Jurkat, Clone E6-1 (cell line): ENCODE measurements at regions not wholly inside any gene's neighbourhood (a gene's known extent, or its start where the extent isn't known, plus 50 kb on each side); places are given as distances from the start of the nearest gene placed in this dataset.

Source experiments
- DNase-seq: peaks from one replicate; pipeline ENCODE4 v3.0.0-alpha.2; 2011; ENCODE audit warnings: low read depth, low spot score
- H3K4me3 ChIP-seq: 2 replicates; pipeline ENCODE4 v1.5.1; 2011; ENCODE audit warnings: mild to moderate bottlenecking, low read length, control low read depth, moderate library complexity

- no peak for DNase-seq
- no peak overlapping the region for H3K4me3 ChIP-seq
Observed at GRCh38 chr6:119891644-119892043, 542.1 kb upstream of the MAN1A1 start.

- no peak overlapping the region for H3K4me3 ChIP-seq
- DNase-seq: no peak
Observed at GRCh38 chr6:119891206-119891605, 541.6 kb upstream of the MAN1A1 start.

DNA sequence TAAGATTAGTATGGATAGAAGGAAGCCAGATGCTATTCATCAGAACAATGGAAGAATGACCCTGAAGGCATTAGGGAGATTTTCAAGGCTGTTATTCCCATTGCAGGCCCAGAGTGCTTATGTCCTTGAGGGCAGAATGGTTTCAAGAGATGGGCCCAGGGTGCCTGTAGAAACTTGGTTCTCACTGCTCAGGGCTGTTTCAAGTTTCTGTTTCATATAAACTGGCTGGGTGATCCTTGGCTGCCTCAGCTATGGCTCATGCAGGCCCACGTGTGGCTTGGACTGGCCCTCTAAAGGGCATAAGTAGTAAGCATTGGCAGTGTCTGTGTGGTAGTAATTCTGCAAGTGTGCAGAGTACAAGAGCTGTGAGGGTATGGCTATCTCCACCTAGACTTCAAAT lies 540.9 kb upstream of the MAN1A1 start:
- H3K4me3 ChIP-seq: no peak overlapping the region
- no peak for DNase-seq

DNA sequence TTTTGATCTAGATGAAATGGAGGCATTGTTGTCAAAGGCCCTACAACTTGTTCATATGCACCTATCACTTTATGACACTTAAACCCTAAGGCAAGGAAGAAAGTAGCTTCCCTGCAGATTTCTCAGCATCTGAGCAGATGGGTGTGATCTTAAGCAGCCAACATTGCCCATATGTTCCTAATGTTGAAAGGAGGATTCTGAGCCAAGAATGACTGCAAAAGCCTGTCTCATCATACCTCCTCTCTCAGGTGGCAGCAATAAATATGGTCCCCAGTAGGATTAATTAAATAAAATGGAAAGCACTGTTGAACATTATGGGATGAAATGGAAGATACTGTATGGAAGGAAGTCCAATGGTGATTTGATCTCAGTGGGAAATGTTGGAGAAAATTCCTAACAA lies 538.1 kb upstream of the MAN1A1 start:
- DNase-seq: no peak
- H3K4me3 ChIP-seq: no peak overlapping the region

DNA sequence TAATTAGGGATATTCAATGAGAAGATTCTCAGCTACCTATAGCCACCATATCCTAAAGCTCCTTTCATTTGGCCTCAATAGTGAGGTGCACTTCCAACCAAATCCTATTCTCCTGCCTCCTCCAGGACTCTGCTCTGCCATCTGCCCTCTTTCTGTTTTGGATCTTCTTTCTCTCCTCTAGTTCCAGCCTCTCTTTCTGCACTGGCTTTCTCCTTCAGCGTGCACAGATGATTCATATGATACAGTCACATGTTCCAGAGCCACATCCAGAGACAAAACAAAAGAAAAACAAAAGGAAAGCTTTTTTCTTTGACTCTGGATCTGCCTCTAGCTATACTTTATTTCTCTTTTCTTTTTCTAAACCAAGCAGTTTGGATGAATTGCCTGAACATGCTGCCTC lies 531.9 kb upstream of the MAN1A1 start:
- no peak overlapping the region for H3K4me3 ChIP-seq
- no peak for DNase-seq

- DNase-seq: no peak
Observed at GRCh38 chr6:119880840-119881239, 531.3 kb upstream of the MAN1A1 start.

GRCh38 chr6:119879731-119880130 lies 530.2 kb upstream of the MAN1A1 start:
- no peak for DNase-seq
- no peak overlapping the region for H3K4me3 ChIP-seq

More at GRCh38 chr6:119880840-119881239, 531.3 kb upstream of the MAN1A1 start:
- no peak overlapping the region for H3K4me3 ChIP-seq

- H3K4me3 ChIP-seq: no peak overlapping the region
- no peak for DNase-seq
Observed at GRCh38 chr6:119874381-119874780, 524.8 kb upstream of the MAN1A1 start.

DNA sequence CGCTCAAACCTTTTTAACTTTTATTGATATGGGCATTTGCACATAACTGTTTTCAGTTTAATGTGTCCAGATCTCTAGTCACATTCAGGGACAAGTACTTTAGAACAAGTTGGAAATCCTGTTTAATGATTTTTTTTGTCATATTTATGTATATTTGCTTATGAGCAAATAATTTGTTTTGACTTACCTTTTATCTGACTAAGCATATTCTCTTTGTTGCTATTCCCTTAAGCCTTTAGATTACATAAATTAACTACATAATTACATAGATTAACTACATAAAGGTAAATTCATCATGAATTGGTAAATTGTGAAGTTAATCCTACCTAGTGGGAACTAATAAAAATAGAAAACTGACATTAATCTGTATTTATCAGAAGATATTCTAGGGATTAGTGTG lies 523.5 kb upstream of the MAN1A1 start:
- DNase-seq: no peak
- no peak overlapping the region for H3K4me3 ChIP-seq

GRCh38 chr6:119871520-119871919 lies 522.0 kb upstream of the MAN1A1 start:
- no peak overlapping the region for H3K4me3 ChIP-seq
- no peak for DNase-seq

DNA sequence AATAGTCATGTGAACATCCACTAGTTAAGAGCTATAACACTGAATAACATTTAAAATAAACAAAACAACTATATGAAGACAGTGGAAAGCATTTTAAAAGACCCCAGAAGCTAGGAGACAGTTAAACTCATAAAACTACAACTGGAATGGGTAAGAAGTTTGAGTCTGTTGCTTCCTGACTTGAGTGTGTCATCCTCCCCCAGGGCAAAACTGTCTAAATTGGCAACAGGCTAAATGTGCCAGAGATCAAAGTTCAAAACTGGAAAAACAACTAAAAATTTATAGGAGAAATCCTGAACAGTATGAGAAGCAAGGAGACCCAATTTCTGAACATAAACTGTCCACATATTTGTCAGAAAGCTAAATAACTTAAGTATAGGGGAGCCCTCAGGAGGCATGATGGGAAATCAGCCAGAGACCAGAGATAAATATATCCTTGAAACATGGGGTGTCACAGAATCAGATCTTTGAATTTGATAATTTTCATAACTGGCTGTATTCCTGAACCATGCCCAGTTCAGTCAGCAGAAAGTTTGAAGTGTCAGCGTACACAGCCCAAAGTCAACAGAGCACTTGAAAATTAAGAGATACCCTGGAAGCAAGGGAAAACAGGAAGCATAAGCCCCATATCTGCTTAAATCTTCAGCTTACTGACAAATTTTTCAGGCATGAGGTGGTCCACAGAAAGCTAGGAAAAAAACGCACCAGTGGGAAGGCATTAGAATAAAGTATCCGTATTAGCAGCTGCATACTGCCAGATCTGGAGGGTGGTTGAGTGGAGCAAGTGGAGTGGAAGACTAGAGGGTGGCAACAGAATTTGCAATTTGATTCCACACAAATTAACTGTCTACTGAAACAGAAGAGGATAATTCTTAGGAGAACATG lies 516.1 kb upstream of the MAN1A1 start:
- no peak overlapping the region for H3K4me3 ChIP-seq
- no peak for DNase-seq

GRCh38 chr6:119862719-119863118 lies 513.2 kb upstream of the MAN1A1 start:
- H3K4me3 ChIP-seq: no peak overlapping the region
- no peak for DNase-seq

DNA sequence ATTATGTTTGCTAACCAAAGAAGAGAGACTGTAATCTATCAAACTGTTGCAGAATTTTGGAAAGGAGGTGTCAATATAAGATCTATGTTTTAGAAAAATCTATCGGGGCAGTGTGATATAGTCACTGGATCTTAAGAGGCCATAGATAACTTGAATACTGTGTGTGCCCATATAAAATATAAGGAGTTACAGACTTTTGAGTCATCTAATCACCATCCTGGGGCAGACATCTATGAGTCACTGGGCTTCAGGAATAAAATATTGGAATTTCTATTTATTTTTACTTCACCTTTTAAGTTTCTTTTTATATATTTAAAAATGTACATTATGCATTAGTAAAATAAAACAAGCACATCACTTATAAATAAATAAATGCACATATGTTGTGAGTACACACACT lies 509.3 kb upstream of the MAN1A1 start:
- no peak overlapping the region for H3K4me3 ChIP-seq
- no peak for DNase-seq

DNA sequence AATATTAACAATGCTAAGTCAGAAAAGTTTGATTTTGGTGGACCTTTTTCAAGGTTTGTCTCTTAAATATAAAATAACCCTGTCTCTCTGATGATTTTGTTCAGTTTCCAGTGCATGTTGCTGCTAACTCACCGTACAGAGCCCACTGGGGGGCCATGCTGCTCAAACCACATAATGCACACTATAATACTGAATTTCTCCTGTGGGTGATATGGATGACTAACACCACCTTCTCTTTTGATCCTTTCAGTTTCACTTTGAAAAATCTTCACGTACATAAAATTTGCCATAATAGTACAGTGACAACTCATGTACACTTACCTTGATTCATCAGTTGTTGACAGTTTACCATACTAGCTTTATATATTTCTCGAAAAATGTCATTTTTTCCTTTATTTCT lies 506.6 kb upstream of the MAN1A1 start:
- DNase-seq: peak; percentile 20
- H3K4me3 ChIP-seq: no peak overlapping the region

- no peak for DNase-seq
- no peak overlapping the region for H3K4me3 ChIP-seq
Observed at GRCh38 chr6:119848696-119849095, 499.1 kb upstream of the MAN1A1 start.

DNA sequence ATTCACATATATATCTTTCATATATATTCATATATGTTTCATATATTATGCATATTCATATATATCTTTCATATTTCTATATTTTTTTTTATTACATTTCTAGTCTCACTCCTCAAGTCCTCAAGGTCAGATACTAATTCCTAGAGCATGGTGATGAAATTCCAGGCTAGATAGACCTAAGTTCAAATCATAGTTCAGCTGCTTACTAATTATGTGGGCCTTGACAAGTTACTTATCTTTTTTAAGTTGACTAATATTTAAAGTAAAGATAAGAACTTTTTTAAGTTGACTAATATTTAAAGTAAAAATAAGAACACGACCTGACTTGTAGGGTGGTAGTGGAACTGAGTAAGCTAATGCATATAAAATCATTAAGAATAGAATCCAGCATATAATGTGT lies 495.6 kb upstream of the MAN1A1 start:
- no peak for DNase-seq
- H3K4me3 ChIP-seq: no peak overlapping the region

DNA sequence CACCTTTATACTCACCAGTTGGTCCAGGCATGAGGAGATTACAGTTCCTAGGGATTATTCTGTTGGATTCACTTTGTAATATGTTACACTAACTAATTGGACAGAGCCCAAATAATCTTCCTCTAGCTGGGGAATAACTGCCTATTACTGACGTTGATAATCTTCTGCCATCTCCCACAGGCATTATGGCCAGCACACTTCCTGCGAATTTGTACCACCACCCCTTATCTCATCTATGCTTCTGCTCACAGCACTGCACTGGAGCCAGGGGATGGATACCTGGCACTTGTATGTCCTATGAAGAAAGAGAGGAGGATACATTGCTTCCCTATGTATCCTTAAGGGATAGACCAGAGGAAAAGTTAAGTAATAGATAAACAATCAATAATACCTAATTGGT lies 494.8 kb upstream of the MAN1A1 start:
- DNase-seq: no peak
- no peak overlapping the region for H3K4me3 ChIP-seq

DNA sequence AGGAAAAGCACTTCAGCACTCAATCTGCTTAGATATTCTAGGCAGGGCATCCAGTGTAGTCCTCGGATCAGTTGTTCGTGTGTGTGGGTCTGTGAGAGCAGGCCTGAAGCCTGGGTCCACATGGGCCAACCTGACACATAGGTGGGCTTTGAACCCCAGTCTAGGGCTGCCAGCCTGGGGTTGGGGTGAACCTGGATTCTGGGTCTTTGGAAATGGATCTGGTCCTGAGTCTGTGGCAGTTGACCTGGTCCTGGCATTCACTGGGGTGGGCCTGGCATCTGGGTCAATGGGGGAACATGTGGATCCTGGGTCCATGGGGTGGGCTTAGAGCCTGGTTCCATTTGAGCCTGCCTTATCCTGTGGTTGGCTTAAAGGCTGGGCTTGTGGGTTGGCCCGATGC lies 492.6 kb upstream of the MAN1A1 start:
- DNase-seq: no peak
- H3K4me3 ChIP-seq: no peak overlapping the region

GRCh38 chr6:119838043-119838442 lies 488.5 kb upstream of the MAN1A1 start:
- DNase-seq: no peak
- no peak overlapping the region for H3K4me3 ChIP-seq

GRCh38 chr6:119834418-119834817 lies 484.9 kb upstream of the MAN1A1 start:
- DNase-seq: no peak
- no peak overlapping the region for H3K4me3 ChIP-seq

DNA sequence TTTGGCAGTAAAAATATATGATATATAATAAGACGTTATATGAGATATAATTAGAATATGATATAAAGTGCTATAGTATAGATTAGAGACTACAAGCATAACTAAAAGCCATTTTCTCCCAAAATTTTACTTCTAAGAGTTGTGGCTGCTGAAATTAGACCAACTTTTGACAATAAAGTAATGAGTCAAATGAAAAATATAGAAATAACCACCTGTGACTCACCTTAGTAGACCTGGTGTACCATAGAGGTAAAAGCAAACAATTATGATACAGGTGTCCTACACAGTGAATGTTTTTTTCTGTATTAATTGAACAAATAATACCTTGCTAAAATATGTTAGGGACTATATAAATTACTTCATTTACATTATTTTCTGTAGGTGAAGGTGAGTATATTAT lies 482.9 kb upstream of the MAN1A1 start:
- no peak for DNase-seq
- H3K4me3 ChIP-seq: no peak overlapping the region
